HG02610 (cell line): ENCODE measurements at regions not wholly inside any gene's neighbourhood (a gene's known extent, or its start where the extent isn't known, plus 50 kb on each side); places are given as distances from the start of the nearest gene placed in this dataset.
"Not testable (repeated sequence)": the region's sequence is repeated elsewhere in the genome, so short reads cannot be mapped to it uniquely, and the experiment has no call there.

Experiments used
- ATAC-seq: cut with Tn5 transposase; IDR thresholded peaks from one replicate; pipeline ENCODE4 v1.9.1; 2021; ENCODE audit warnings: mild to moderate bottlenecking, moderate library complexity; ENCODE audit not compliant: unreplicated experiment

DNA sequence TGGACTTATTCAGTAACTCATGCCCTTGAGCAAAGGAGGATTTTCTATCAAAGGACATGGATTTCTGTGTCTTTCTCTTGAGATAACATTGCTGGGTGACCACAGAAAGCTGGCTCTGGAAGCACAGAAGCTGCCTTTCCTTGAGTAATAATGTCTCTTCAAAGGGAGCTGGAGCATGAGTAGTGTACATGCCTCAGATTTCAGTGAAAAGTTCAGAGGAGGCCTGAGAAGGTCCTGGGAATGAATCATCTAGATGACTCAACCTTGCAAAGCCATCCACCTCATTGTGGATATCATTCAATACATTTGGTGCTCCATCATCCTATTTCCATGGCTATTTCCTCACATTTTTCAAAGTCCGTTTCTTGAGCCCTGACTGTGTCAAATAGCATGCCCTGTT is 77.6 kb upstream of the OR4M2 start:
- not testable (repeated sequence) for ATAC-seq

DNA sequence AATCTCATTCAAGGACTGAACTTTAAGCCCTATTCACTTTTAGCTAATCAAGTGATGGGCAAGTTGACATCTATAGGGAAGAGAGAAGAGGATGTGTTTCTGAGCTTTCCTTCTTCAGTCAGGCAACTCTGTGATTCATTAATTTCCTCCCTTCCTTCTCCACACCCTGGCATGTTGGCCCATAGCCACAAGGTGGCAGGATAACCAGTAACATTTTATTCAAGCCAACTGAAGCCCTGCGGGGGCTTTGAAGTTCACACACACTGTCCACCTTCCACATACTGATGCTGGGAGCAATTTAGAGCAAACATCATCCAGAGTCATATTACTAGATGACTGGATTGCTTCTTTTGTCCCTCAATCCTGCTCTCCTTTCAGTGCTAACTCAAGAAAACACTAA is 91.2 kb upstream of the OR4M2 start:
- peak; percentile 55 for ATAC-seq

DNA sequence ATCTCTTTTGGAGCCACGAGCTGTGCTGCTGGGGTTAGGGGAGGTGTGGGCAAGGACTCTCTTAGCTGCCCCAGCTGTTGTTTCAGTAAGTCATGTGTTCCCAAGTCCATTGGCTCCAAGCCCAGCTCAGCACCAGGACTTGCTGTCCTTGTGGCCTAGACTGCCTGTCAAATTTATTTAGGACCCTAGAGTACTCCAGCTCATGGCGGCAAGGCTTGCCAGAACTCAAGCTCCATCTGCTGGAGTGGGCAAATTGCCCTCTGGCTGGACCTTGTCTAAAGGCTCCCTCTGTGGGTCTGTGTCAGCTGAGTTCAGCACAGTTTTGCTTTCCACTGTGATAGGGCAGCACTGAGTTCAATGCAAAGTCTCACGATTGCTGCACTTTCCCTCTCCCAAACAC is 96.5 kb upstream of the OR4M2 start:
- ATAC-seq, result not testable (repeated sequence)

DNA sequence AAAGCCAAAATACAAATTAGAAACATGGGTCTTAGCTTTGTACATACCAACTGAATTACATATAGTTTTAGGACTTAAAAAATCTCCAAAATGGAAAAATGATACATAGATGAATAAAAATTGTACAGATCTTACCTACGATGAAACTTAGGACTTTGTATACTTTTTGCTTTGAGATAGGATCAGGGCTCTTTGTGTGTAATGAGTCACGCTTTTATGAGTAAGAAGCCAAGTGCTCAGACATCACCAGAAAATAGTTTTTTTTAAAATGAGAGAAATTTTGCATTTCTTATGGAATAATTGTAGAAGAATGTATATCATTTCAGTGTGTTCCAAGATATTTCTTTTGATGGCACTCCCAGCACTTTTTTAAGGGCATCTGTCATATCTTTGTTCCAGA is 100.4 kb upstream of the OR4M2 start:
- not testable (repeated sequence) for ATAC-seq

DNA sequence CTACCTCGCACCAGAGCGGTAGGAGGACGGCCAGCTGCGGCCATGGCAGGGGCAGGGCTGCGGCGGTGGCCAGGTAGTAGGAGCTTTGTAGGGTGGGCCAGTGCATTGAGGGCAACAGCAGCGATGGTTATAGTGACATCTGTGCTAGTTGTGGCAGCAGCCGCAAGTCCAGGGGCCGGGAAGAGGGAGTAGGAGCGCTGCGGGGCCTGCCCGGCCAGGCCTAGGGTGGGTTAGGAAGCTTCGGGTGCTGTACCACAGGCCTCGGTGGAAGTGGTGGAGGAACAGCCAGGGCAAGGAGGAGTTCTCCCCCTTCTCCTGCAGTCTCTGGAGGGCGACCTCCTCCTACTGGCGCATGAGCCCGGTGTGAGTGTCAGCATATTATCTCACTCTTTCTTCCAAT is 76.2 kb upstream of the POTEB start:
- ATAC-seq, result not testable (repeated sequence)

DNA sequence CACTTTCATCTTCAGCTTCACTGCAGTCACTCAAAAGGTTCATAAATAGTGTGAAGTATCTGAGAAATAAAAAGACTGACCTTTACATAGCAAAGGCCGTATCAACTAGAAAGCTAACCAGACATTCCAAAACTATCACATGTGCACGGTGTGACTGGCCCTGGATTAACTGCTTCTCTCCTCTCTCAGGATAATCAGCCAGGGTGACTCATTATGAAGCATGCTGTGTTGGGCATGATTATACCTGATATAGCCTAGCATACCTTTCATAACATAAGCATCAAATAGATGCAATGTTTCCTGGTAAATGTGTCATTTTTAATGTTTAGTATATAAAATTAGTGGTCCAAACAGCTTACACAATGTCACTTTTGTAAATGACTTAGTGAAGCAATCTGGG is 62.8 kb upstream of the POTEB start:
- not testable (repeated sequence) for ATAC-seq
